ENCODE measurements at regions not wholly inside any gene's neighbourhood (a gene's known extent, or its start where the extent isn't known, plus 50 kb on each side); places are given as distances from the start of the nearest gene placed in this dataset.

- intact Hi-C loops (cut with DNase I): no loop called here
- TF ChIP-seq CTCF (IDR thresholded peaks at IDR 0.05) (no peak), EP300 (IDR thresholded peaks at IDR 0.05) (no peak), POLR2A (IDR thresholded peaks at IDR 0.05) (no peak)
- H3K27me3 ChIP-seq: no peaks in the 10 kb centered on the region
- no peak for DNase-seq
- H3K4me3 ChIP-seq: no peak overlapping the region
- H3K9me3 ChIP-seq: no peaks in the 10 kb centered on the region
- no peak overlapping the region for H3K27ac ChIP-seq
- no peaks in the 10 kb centered on the region for H3K36me3 ChIP-seq
- WGBS, 3 donors: 56 to 84% (median 64%) methylated on average over 1 of the region's 1 CpG
- H3K4me1 ChIP-seq (ENCODE audit: insufficient read depth): no peaks in the 10 kb centered on the region
These were observed 236.6 kb upstream of the ANKRD50 start for GRCh38 chr4:124948976-124949597.

GRCh38 chr4:124947622-124948265, 235.2 kb upstream of the ANKRD50 start:
- no peak for TF ChIP-seq POLR2A (IDR thresholded peaks at IDR 0.05)
- no peak for TF ChIP-seq CTCF (IDR thresholded peaks at IDR 0.05)
- TF ChIP-seq EP300 (IDR thresholded peaks at IDR 0.05): no peak
- no peaks in the 10 kb centered on the region for H3K9me3 ChIP-seq
- H3K27ac ChIP-seq: no peak overlapping the region
- 57 to 60% (median 59%) methylated on average over 3 of the region's 3 CpGs for WGBS, 3 donors
- intact Hi-C loops (cut with DNase I): no loop called here
- H3K27me3 ChIP-seq: no peaks in the 10 kb centered on the region
- no peak for DNase-seq
- H3K4me3 ChIP-seq: no peak overlapping the region
- H3K4me1 ChIP-seq (ENCODE audit: insufficient read depth): no peaks in the 10 kb centered on the region
- no peaks in the 10 kb centered on the region for H3K36me3 ChIP-seq

DNA sequence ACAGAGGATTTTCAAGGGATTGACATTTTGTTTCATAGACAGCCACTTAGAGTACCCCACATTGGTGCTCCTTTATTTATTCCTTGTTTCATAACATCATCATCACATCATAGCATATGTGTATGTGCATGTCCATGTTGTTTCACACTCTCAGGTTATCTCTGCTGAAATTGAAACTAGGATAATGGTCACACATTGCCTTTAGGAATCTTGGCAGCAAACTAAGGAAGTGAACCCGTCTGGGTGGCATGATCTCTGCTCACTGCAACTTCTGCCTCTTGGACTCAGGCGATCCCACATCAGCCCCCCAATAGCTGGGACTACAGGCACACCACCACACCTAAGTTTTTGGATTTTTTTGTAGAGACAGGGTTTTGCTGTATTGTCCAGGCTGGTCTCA, 234.2 kb upstream of the ANKRD50 start:
- intact Hi-C loops (cut with DNase I): no loop called here
- H3K27me3 ChIP-seq: no peaks in the 10 kb centered on the region

DNA sequence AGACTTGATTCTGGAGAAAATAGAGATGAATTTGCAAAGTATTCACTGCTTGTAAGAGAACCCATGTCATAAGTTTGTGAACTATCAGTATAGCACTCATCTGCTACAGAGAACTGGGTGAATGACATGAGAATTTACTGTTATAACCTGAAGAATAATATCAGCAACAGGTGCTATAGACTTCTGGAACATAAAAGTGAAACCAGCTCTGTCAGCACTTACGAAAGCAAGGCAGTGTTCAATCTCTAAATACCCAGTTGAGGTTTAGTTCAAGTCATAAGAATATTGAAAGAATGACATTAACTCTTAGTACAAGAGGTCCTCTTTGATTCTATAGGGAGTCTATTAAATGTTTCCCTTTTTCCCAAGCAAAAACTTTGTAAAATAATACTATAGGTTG, 232.9 kb upstream of the ANKRD50 start:
- intact Hi-C loops (cut with DNase I): no loop called here
- no peak overlapping the region for H3K27ac ChIP-seq
- H3K4me3 ChIP-seq: no peak overlapping the region
- no peaks in the 10 kb centered on the region for H3K27me3 ChIP-seq
- 87 to 93% (median 91%) methylated on average over 1 of the region's 1 CpG for WGBS, 3 donors
- DNase-seq: no peak
- H3K36me3 ChIP-seq: no peaks in the 10 kb centered on the region
- H3K9me3 ChIP-seq: no peaks in the 10 kb centered on the region
- TF ChIP-seq EP300 (IDR thresholded peaks at IDR 0.05) (no peak), POLR2A (IDR thresholded peaks at IDR 0.05) (no peak), CTCF (IDR thresholded peaks at IDR 0.05) (no peak)
- no peaks in the 10 kb centered on the region for H3K4me1 ChIP-seq (ENCODE audit: insufficient read depth)

More for the DNA sequence above, 234.2 kb upstream of the ANKRD50 start:
- 38 to 65% (median 58%) methylated on average over 2 of the region's 2 CpGs for WGBS, 3 donors
- H3K36me3 ChIP-seq: no peaks in the 10 kb centered on the region
- no peak overlapping the region for H3K27ac ChIP-seq
- TF ChIP-seq EP300 (IDR thresholded peaks at IDR 0.05): no peak
- no peak for TF ChIP-seq CTCF (IDR thresholded peaks at IDR 0.05)
- no peak for TF ChIP-seq POLR2A (IDR thresholded peaks at IDR 0.05)
- no peak overlapping the region for H3K4me3 ChIP-seq
- H3K4me1 ChIP-seq (ENCODE audit: insufficient read depth): no peaks in the 10 kb centered on the region
- no peaks in the 10 kb centered on the region for H3K9me3 ChIP-seq
- no peak for DNase-seq
